ENCODE measurements at regions not wholly inside any gene's neighbourhood (a gene's known extent, or its start where the extent isn't known, plus 50 kb on each side); places are given as distances from the start of the nearest gene placed in this dataset.

- DNase-seq = no peak
Measured at GRCh38 chr16:50866806-50867205, 124.9 kb downstream of the CYLD start.

- DNase-seq = no peak
Measured at GRCh38 chr16:50864386-50864785, 122.5 kb downstream of the CYLD start.

GRCh38 chr16:50863644-50864144 lies 121.8 kb downstream of the CYLD start:
- DNase-seq = no peak

GRCh38 chr16:50862818-50863643 lies 121.1 kb downstream of the CYLD start:
- DNase-seq = no peak

GRCh38 chr16:50861970-50862411 lies 120.1 kb downstream of the CYLD start:
- no peak for DNase-seq

GRCh38 chr16:50861451-50861850 lies 119.6 kb downstream of the CYLD start:
- no peak for DNase-seq

GRCh38 chr16:50859628-50860360 lies 117.9 kb downstream of the CYLD start:
- DNase-seq = no peak

GRCh38 chr16:50858877-50859627 lies 117.2 kb downstream of the CYLD start:
- no peak for DNase-seq

GRCh38 chr16:50858376-50858775 lies 116.5 kb downstream of the CYLD start:
- DNase-seq = no peak

GRCh38 chr16:50857881-50858280 lies 116.0 kb downstream of the CYLD start:
- no peak for DNase-seq

- no peak for DNase-seq
Measured at GRCh38 chr16:50856991-50857390, 115.1 kb downstream of the CYLD start.

- no peak for DNase-seq
Measured at GRCh38 chr16:50853329-50853728, 111.4 kb downstream of the CYLD start.
